GM21423 (cell line): ENCODE measurements at regions not wholly inside any gene's neighbourhood (a gene's known extent, or its start where the extent isn't known, plus 50 kb on each side); places are given as distances from the start of the nearest gene placed in this dataset.
"Not testable (repeated sequence)": the region's sequence is repeated elsewhere in the genome, so short reads cannot be mapped to it uniquely, and the experiment has no call there.

Source experiments
- ATAC-seq: cut with Tn5 transposase; IDR thresholded peaks from one replicate; pipeline ENCODE4 v1.9.1; 2021; ENCODE audit warnings: mild to moderate bottlenecking, moderate library complexity; ENCODE audit not compliant: unreplicated experiment

- ATAC-seq: no peak
Observed at GRCh38 chr7:123324283-123324682, 124.5 kb upstream of the SLC13A1 start.

GRCh38 chr7:123323689-123324088 lies 123.9 kb upstream of the SLC13A1 start:
- no peak for ATAC-seq

- ATAC-seq: not testable (repeated sequence)
Observed at GRCh38 chr7:123321578-123321977, 121.8 kb upstream of the SLC13A1 start.

GRCh38 chr7:123319911-123320310 lies 120.1 kb upstream of the SLC13A1 start:
- ATAC-seq: no peak

- ATAC-seq: no peak
Observed at GRCh38 chr7:123314886-123315285, 115.1 kb upstream of the SLC13A1 start.

GRCh38 chr7:123308254-123308951 lies 108.6 kb upstream of the SLC13A1 start:
- no peak for ATAC-seq

- no peak for ATAC-seq
Observed at GRCh38 chr7:123305840-123306375, 106.1 kb upstream of the SLC13A1 start.

GRCh38 chr7:123303926-123304325 lies 104.2 kb upstream of the SLC13A1 start:
- ATAC-seq: no peak

GRCh38 chr7:123296965-123297364 lies 97.2 kb upstream of the SLC13A1 start:
- ATAC-seq: no peak

GRCh38 chr7:123293710-123294109 lies 93.9 kb upstream of the SLC13A1 start:
- ATAC-seq: no peak

GRCh38 chr7:123292227-123292626 lies 92.5 kb upstream of the SLC13A1 start:
- ATAC-seq: no peak

- no peak for ATAC-seq
Observed at GRCh38 chr7:123289200-123289599, 89.4 kb upstream of the SLC13A1 start.

GRCh38 chr7:123285076-123285700 lies 85.4 kb upstream of the SLC13A1 start:
- no peak for ATAC-seq

GRCh38 chr7:123283373-123283772 lies 83.6 kb upstream of the SLC13A1 start:
- no peak for ATAC-seq

GRCh38 chr7:123282181-123282580 lies 82.4 kb upstream of the SLC13A1 start:
- ATAC-seq: no peak

- ATAC-seq: no peak
Observed at GRCh38 chr7:123279949-123280348, 80.2 kb upstream of the SLC13A1 start.

- no peak for ATAC-seq
Observed at GRCh38 chr7:123275036-123275753, 75.4 kb upstream of the SLC13A1 start.

GRCh38 chr7:123273185-123273584 lies 73.4 kb upstream of the SLC13A1 start:
- no peak for ATAC-seq

GRCh38 chr7:123271856-123272255 lies 72.1 kb upstream of the SLC13A1 start:
- no peak for ATAC-seq

GRCh38 chr7:123271231-123271630 lies 71.5 kb upstream of the SLC13A1 start:
- no peak for ATAC-seq

GRCh38 chr7:123270570-123270969 lies 70.8 kb upstream of the SLC13A1 start:
- ATAC-seq: no peak

- ATAC-seq: no peak
Observed at GRCh38 chr7:123265853-123266252, 66.1 kb upstream of the SLC13A1 start.
